GM23248 (cell line): ENCODE measurements at regions not wholly inside any gene's neighbourhood (a gene's known extent, or its start where the extent isn't known, plus 50 kb on each side); places are given as distances from the start of the nearest gene placed in this dataset.

Experiments
- DNase-seq: peaks from one replicate; pipeline ENCODE4 v3.0.0-alpha.2; 2015
- H2AFZ ChIP-seq: fragments of 200-600 bp; sonication (generic); 2 replicates; pipeline ENCODE4 v1.6.1; 2016; ENCODE audit warnings: antibody characterized with exemption
- H3F3A ChIP-seq: fragments of 200-600 bp; sonication (generic); 2 replicates; pipeline ENCODE4 v1.6.1; 2016; ENCODE audit warnings: mild to moderate bottlenecking, antibody characterized with exemption, mixed run types; ENCODE audit not compliant: insufficient read depth
- H3K27ac ChIP-seq: fragments of 200-600 bp; sonication (generic); 2 replicates; pipeline ENCODE4 v1.5.1; 2016; ENCODE audit warnings: mild to moderate bottlenecking
- H3K27me3 ChIP-seq: fragments of 200-600 bp; sonication (generic); replicated peaks from 2 replicates; pipeline ENCODE4 v1.6.1; 2016; ENCODE audit warnings: mild to moderate bottlenecking; ENCODE audit not compliant: insufficient read depth
- H3K36me3 ChIP-seq: fragments of 200-600 bp; sonication (generic); 2 replicates; pipeline ENCODE4 v1.6.1; 2016; ENCODE audit warnings: low read depth, mild to moderate bottlenecking
- H3K4me1 ChIP-seq: fragments of 200-600 bp; sonication (generic); 2 replicates; pipeline ENCODE4 v1.6.1; 2016; ENCODE audit warnings: mild to moderate bottlenecking; ENCODE audit not compliant: insufficient read depth
- H3K4me2 ChIP-seq: fragments of 200-600 bp; sonication (generic); one replicate; pipeline ENCODE4 v1.6.1; 2016; ENCODE audit warnings: mild to moderate bottlenecking; ENCODE audit not compliant: unreplicated experiment
- H3K4me3 ChIP-seq: fragments of 200-600 bp; sonication (generic); 2 replicates; pipeline ENCODE4 v1.5.1; 2016; ENCODE audit warnings: mild to moderate bottlenecking
- H3K79me2 ChIP-seq: fragments of 200-600 bp; sonication (generic); 2 replicates; pipeline ENCODE4 v1.6.1; 2016; ENCODE audit warnings: mild to moderate bottlenecking; ENCODE audit not compliant: insufficient read depth
- H3K9ac ChIP-seq: fragments of 200-600 bp; sonication (generic); 2 replicates; pipeline ENCODE4 v1.6.1; 2016; ENCODE audit warnings: mild to moderate bottlenecking
- H3K9me2 ChIP-seq: fragments of 200-600 bp; sonication (generic); 2 replicates; pipeline ENCODE4 v1.6.1; 2016; ENCODE audit warnings: mixed run types, mild to moderate bottlenecking, moderate library complexity; ENCODE audit not compliant: insufficient read depth
- H3K9me3 ChIP-seq: fragments of 200-600 bp; sonication (generic); one replicate; pipeline ENCODE4 v1.6.1; 2017; ENCODE audit warnings: low read depth
- H4K20me1 ChIP-seq: fragments of 200-600 bp; sonication (generic); 2 replicates; pipeline ENCODE4 v1.6.0; 2016; ENCODE audit not compliant: insufficient read depth
- EZH2 ChIP-seq: fragments of 200-600 bp; sonication (generic); IDR thresholded peaks from 2 replicates; pipeline ENCODE4 v1.6.1; 2018; ENCODE audit warnings: antibody characterized with exemption, mild to moderate bottlenecking; ENCODE audit not compliant: insufficient read depth, poor library complexity, severe bottlenecking
- EZH2phosphoT487 ChIP-seq: fragments of 200-600 bp; sonication (generic); IDR thresholded peaks from 2 replicates; pipeline ENCODE4 v1.6.1; 2018; ENCODE audit warnings: antibody characterized with exemption, moderate library complexity, mild to moderate bottlenecking, low read depth; ENCODE audit not compliant: insufficient read depth
- WGBS, 2 experiments: methylation state at CpG; one replicate each; pipeline ENCODE4 v1.1.6; 2015 to 2017; ENCODE audit warnings: low lambda C conversion rate in 2 of 2, low coverage in 1 of 2; ENCODE audit errors: missing lambda C conversion rate in 2 of 2; 5-methylcytosine and 5-hydroxymethylcytosine counted together
- in situ Hi-C: fragments of 300-500 bp; cut with MboI; formaldehyde crosslinking; loops from 2 replicates; pipeline ENCODE4 v1.15.0; 2020

GRCh38 chr12:111213561-111213960 is 155.3 kb downstream of the PHETA1 start:
- Histone ChIP-seq H3K9ac (no peak overlapping the region), H3K4me2 (no peak overlapping the region), H2AFZ (no peak overlapping the region), H3K79me2 (no peaks in the 10 kb centered on the region), H3F3A (no peaks in the 10 kb centered on the region), H3K36me3 (no peaks in the 10 kb centered on the region), H3K4me3 (no peak overlapping the region), H3K9me3 (no peaks in the 10 kb centered on the region), H4K20me1 (no peaks in the 10 kb centered on the region), H3K27me3 (peaks cover 42% of the 10 kb centered on the region), H3K9me2 (no peaks in the 10 kb centered on the region), H3K4me1 (no peaks in the 10 kb centered on the region), H3K27ac (no peak overlapping the region)
- in situ Hi-C loops, result no loop called here
- DNase-seq, result no peak
- WGBS, 2 experiments, result 4 to 7% methylated on average over 5 of the region's 5 CpGs
- TF ChIP-seq EZH2phosphoT487 (no peak), EZH2 (no peak)

- no peak overlapping the region for H3K4me2 ChIP-seq
- H3K4me3 ChIP-seq, result no peak overlapping the region
- WGBS, 2 experiments, result 4 to 5% methylated on average over 12 of the region's 12 CpGs
- H3K27me3 ChIP-seq, result peaks cover 45% of the 10 kb centered on the region
- H3K4me1 ChIP-seq, result no peaks in the 10 kb centered on the region
- no peak overlapping the region for H3K27ac ChIP-seq
- H3K9me2 ChIP-seq, result no peaks in the 10 kb centered on the region
- no peaks in the 10 kb centered on the region for H3K9me3 ChIP-seq
- H3K36me3 ChIP-seq, result no peaks in the 10 kb centered on the region
- H3K9ac ChIP-seq, result no peak overlapping the region
- no peak for DNase-seq
- no peaks in the 10 kb centered on the region for H4K20me1 ChIP-seq
- no peaks in the 10 kb centered on the region for H3F3A ChIP-seq
- in situ Hi-C loops, result no loop called here
- H3K79me2 ChIP-seq, result no peaks in the 10 kb centered on the region
- TF ChIP-seq EZH2phosphoT487 (no peak), EZH2 (no peak)
- no peak overlapping the region for H2AFZ ChIP-seq
Observed at GRCh38 chr12:111212814-111213456, 156.0 kb downstream of the PHETA1 start.

GRCh38 chr12:111211910-111212757 is 156.8 kb downstream of the PHETA1 start:
- 17% methylated on average over 7 of the region's 7 CpGs for WGBS, 2 experiments
- no peaks in the 10 kb centered on the region for H3K79me2 ChIP-seq
- H3K4me3 ChIP-seq, result no peak overlapping the region
- in situ Hi-C loops, result no loop called here
- no peak overlapping the region for H3K9ac ChIP-seq
- H3K4me2 ChIP-seq, result no peak overlapping the region
- TF ChIP-seq EZH2, result no peak
- no peak for TF ChIP-seq EZH2phosphoT487
- no peak overlapping the region for H3K27ac ChIP-seq
- H4K20me1 ChIP-seq, result no peaks in the 10 kb centered on the region
- no peaks in the 10 kb centered on the region for H3K9me2 ChIP-seq
- DNase-seq, result no peak
- H3K36me3 ChIP-seq, result no peaks in the 10 kb centered on the region
- H3F3A ChIP-seq, result no peaks in the 10 kb centered on the region
- H3K4me1 ChIP-seq, result no peaks in the 10 kb centered on the region
- no peak overlapping the region for H2AFZ ChIP-seq
- H3K9me3 ChIP-seq, result no peaks in the 10 kb centered on the region
- peaks cover 44% of the 10 kb centered on the region for H3K27me3 ChIP-seq

GRCh38 chr12:111209811-111210210 is 159.1 kb downstream of the PHETA1 start:
- Histone ChIP-seq H3K9ac (no peak overlapping the region), H3K4me2 (no peak overlapping the region), H3K36me3 (no peaks in the 10 kb centered on the region), H3K4me3 (no peak overlapping the region), H3K9me3 (no peaks in the 10 kb centered on the region), H3K4me1 (no peaks in the 10 kb centered on the region), H3K27me3 (peaks cover 37% of the 10 kb centered on the region), H4K20me1 (no peaks in the 10 kb centered on the region), H3F3A (no peaks in the 10 kb centered on the region), H2AFZ (no peak overlapping the region), H3K9me2 (no peaks in the 10 kb centered on the region), H3K27ac (no peak overlapping the region), H3K79me2 (no peaks in the 10 kb centered on the region)
- 6 to 9% methylated on average over 4 of the region's 4 CpGs for WGBS, 2 experiments
- no peak for DNase-seq
- in situ Hi-C loops, result no loop called here
- TF ChIP-seq EZH2phosphoT487, result no peak
- TF ChIP-seq EZH2, result no peak
